ENCODE measurements at regions not wholly inside any gene's neighbourhood (a gene's known extent, or its start where the extent isn't known, plus 50 kb on each side); places are given as distances from the start of the nearest gene placed in this dataset.

GRCh38 chr3:40597441-40597840 lies 72.7 kb downstream of the ZNF621 start:
- POLR2A ChIA-PET (ENCODE audit: partially characterized antibody): no interaction called here
- CTCF ChIA-PET (ENCODE audit: partially characterized antibody): interaction anchor here (0.9 to 1.4 kb wide), 4 partner anchors 12 to 121 kb away, joined by 3 read pairs; no protein-coding TSS in a partner anchor

More at GRCh38 chr3:40597441-40597840, 72.7 kb downstream of the ZNF621 start:
- H2BK20ac ChIP-seq (ENCODE audit: low read length): no peak overlapping the region
- no peaks in the 10 kb centered on the region for H3K79me1 ChIP-seq (ENCODE audit: low read depth, low read length)
- H2AK5ac ChIP-seq (ENCODE audit: low read depth, low read length): no peak overlapping the region
- no peak overlapping the region for H3K4me3 ChIP-seq (ENCODE audit: extremely low read depth in 1 of 4, insufficient read depth in 2 of 4, low read depth in 3 of 4, low read length in 4 of 4)
- no peak overlapping the region for H3K14ac ChIP-seq (ENCODE audit: insufficient read length)
- no peaks in the 10 kb centered on the region for H3K79me2 ChIP-seq (ENCODE audit: control insufficient read depth in 1 of 2, insufficient read depth in 2 of 2, low read length in 2 of 2)
- H4K91ac ChIP-seq (replicated peaks; ENCODE audit: insufficient read length, low read length): no peak overlapping the region
- TF ChIP-seq BRCA1 (IDR thresholded peaks at IDR 0.05; ENCODE audit: low read depth, low read length) (no peak), HDAC6 (IDR thresholded peaks at IDR 0.05; ENCODE audit: low read depth, low read length) (no peak), JUN (IDR thresholded peaks at IDR 0.05; ENCODE audit: low read depth, low read length) (no peak), YY1 (IDR thresholded peaks at IDR 0.05; ENCODE audit: low read depth, low read length) (no peak), SP4 (IDR thresholded peaks at IDR 0.05; ENCODE audit: low read length) (no peak), GTF2F1 (IDR thresholded peaks at IDR 0.05; ENCODE audit: borderline replicate concordance, low read depth, low read length) (no peak), MAFK (IDR thresholded peaks at IDR 0.05; ENCODE audit: low read depth, low read length) (no peak), JUND (IDR thresholded peaks at IDR 0.05; ENCODE audit: low read length) (no peak), CBX5 (IDR thresholded peaks at IDR 0.05; ENCODE audit: low read depth, low read length) (no peak)
- H3K9me3 ChIP-seq (ENCODE audit: insufficient read depth in 2 of 2, low read depth in 1 of 2, low read length in 1 of 2): no peaks in the 10 kb centered on the region
- H3K9ac ChIP-seq (replicated peaks in 1 of 4; ENCODE audit: extremely low read depth in 1 of 4, low read depth in 3 of 4, low read length in 3 of 4): no peak overlapping the region
- H3K4me1 ChIP-seq (replicated peaks in 1 of 4; ENCODE audit: control insufficient read depth in 3 of 4, insufficient read depth in 4 of 4, low read length in 3 of 4): no peaks in the 10 kb centered on the region
- no peak overlapping the region for H2AFZ ChIP-seq (ENCODE audit: low read length)
- no peak overlapping the region for H3K18ac ChIP-seq (ENCODE audit: extremely low read depth, low read length)
- no peak overlapping the region for H2BK15ac ChIP-seq (ENCODE audit: low read length)
- H2BK120ac ChIP-seq (replicated peaks; ENCODE audit: low read depth, low read length): no peak overlapping the region
- H4K5ac ChIP-seq (ENCODE audit: insufficient read length, low read depth, low read length): no peak overlapping the region
- H4K8ac ChIP-seq (ENCODE audit: extremely low read depth, insufficient read depth, low read length): no peak overlapping the region
- no peak overlapping the region for H3K4me2 ChIP-seq (ENCODE audit: insufficient read depth in 1 of 2, low read depth in 2 of 2, low read length in 2 of 2)
- H3K36me3 ChIP-seq (ENCODE audit: control insufficient read depth in 2 of 4, insufficient read depth in 4 of 4, low read length in 3 of 4): no peaks in the 10 kb centered on the region
- no peak overlapping the region for H2BK5ac ChIP-seq (ENCODE audit: low read depth, low read length)
- no peak overlapping the region for H3K56ac ChIP-seq (replicated peaks; ENCODE audit: insufficient read length, low read depth, low read length)
- H2BK12ac ChIP-seq (ENCODE audit: low read depth, low read length): no peak overlapping the region
- no peak for DNase-seq (ENCODE audit: low read depth in 1 of 2, low spot score in 2 of 2)
- H3K23ac ChIP-seq (ENCODE audit: insufficient read length): no peak overlapping the region
- no peak overlapping the region for H3K4ac ChIP-seq (replicated peaks; ENCODE audit: insufficient read length, low read depth, low read length)
- H4K20me1 ChIP-seq (replicated peaks in 1 of 2; ENCODE audit: control insufficient read depth in 1 of 2, insufficient read depth in 2 of 2, low read length in 2 of 2): no peaks in the 10 kb centered on the region
- FAIRE-seq: no peak
- no peaks in the 10 kb centered on the region for H3K27me3 ChIP-seq (replicated peaks in 1 of 4; ENCODE audit: control insufficient read depth in 3 of 4, extremely low read depth in 1 of 4, insufficient read depth in 3 of 4, low read length in 3 of 4)
- 81% methylated on average over 3 of the region's 3 CpGs; no CpG with 5 or more reads in 1 of the 2 experiments for WGBS, 2 experiments (ENCODE audit: extremely low coverage in 1 of 2, insufficient coverage in 1 of 2, insufficient read length in 1 of 2, insufficient replicate concordance in 2 of 2, low coverage in 1 of 2, low lambda C conversion rate in 2 of 2, missing lambda C conversion rate in 1 of 2)
- no peaks in the 10 kb centered on the region for H3K23me2 ChIP-seq (ENCODE audit: low read depth, low read length)
- no peak overlapping the region for H3K27ac ChIP-seq (ENCODE audit: low read depth, low read length)
